AG04449 (cell line): ENCODE measurements at regions not wholly inside any gene's neighbourhood (a gene's known extent, or its start where the extent isn't known, plus 50 kb on each side); places are given as distances from the start of the nearest gene placed in this dataset.

ENCODE experiments used
- CTCF ChIA-PET: fragments of 350-600 bp; formaldehyde crosslinking; extraction: SDS; loops from one replicate; lab custom pipeline; 2021; ENCODE audit warnings: antibody characterized with exemption; lab: Yijun Ruan, JAX
- POLR2A ChIA-PET: fragments of 400-600, 350-600 bp; formaldehyde crosslinking; extraction: SDS; loops from one replicate; lab custom pipeline; 2020; ENCODE audit warnings: antibody characterized with exemption, inconsistent platforms; lab: Yijun Ruan, JAX
- DNase-seq: peaks from one replicate; pipeline ENCODE4 v3.0.0-alpha.2; 2010; ENCODE audit warnings: low read depth, low spot score
- H3K4me3 ChIP-seq: 2 replicates; pipeline ENCODE4 v1.5.1; 2011; ENCODE audit warnings: low read depth, mild to moderate bottlenecking, control low read depth, low read length
- CTCF ChIP-seq: IDR thresholded peaks from one replicate; pipeline ENCODE4 v1.5.1; 2011; ENCODE audit warnings: mild to moderate bottlenecking, moderate library complexity, low read length, control low read depth, inconsistent platforms; ENCODE audit not compliant: insufficient read depth; ENCODE audit errors: missing control alignments

GRCh38 chr15:91589360-91589759 lies 264.1 kb upstream of the SLCO3A1 start:
- DNase-seq: no peak
- TF ChIP-seq CTCF: no peak
- CTCF ChIA-PET: no interaction called here
- no peak overlapping the region for H3K4me3 ChIP-seq
- POLR2A ChIA-PET: no interaction called here

GRCh38 chr15:91592567-91592966 lies 260.9 kb upstream of the SLCO3A1 start:
- H3K4me3 ChIP-seq: no peak overlapping the region
- TF ChIP-seq CTCF: no peak
- ChIA-PET CTCF (no interaction called here), POLR2A (no interaction called here)
- no peak for DNase-seq

GRCh38 chr15:91593067-91593466 lies 260.4 kb upstream of the SLCO3A1 start:
- H3K4me3 ChIP-seq: no peak overlapping the region
- TF ChIP-seq CTCF: no peak
- CTCF ChIA-PET: no interaction called here
- no peak for DNase-seq
- POLR2A ChIA-PET: no interaction called here

- H3K4me3 ChIP-seq: no peak overlapping the region
- POLR2A ChIA-PET: no interaction called here
- no peak for TF ChIP-seq CTCF
- DNase-seq: no peak
- CTCF ChIA-PET: no interaction called here
Measured at GRCh38 chr15:91593653-91594052, 259.9 kb upstream of the SLCO3A1 start.

- POLR2A ChIA-PET: no interaction called here
- DNase-seq: no peak
Measured at GRCh38 chr15:91599261-91599660, 254.2 kb upstream of the SLCO3A1 start.

GRCh38 chr15:91603384-91604080 lies 250.0 kb upstream of the SLCO3A1 start:
- no peak for DNase-seq
- POLR2A ChIA-PET: no interaction called here

More at GRCh38 chr15:91599261-91599660, 254.2 kb upstream of the SLCO3A1 start:
- CTCF ChIA-PET: no interaction called here
- TF ChIP-seq CTCF: no peak
- H3K4me3 ChIP-seq: no peak overlapping the region

More at GRCh38 chr15:91603384-91604080, 250.0 kb upstream of the SLCO3A1 start:
- TF ChIP-seq CTCF: no peak
- CTCF ChIA-PET: no interaction called here
- H3K4me3 ChIP-seq: no peak overlapping the region
